NCI-H128 (cell line): ENCODE measurements at regions not wholly inside any gene's neighbourhood (a gene's known extent, or its start where the extent isn't known, plus 50 kb on each side); places are given as distances from the start of the nearest gene placed in this dataset.
"Not testable (repeated sequence)": the region's sequence is repeated elsewhere in the genome, so short reads cannot be mapped to it uniquely, and the experiment has no call there.

Source experiments
- DNase-seq: peaks from one replicate; lab custom pipeline; 2025; ENCODE audit not compliant: unreplicated experiment; lab: John Stamatoyannopoulos, UW

- DNase-seq, result not testable (repeated sequence)
Observed at GRCh38 chr13:79836121-79836520, 355.2 kb downstream of the NDFIP2 start.

- no peak for DNase-seq
Observed at GRCh38 chr13:79834876-79835275, 353.9 kb downstream of the NDFIP2 start.

GRCh38 chr13:79833991-79834390 lies 353.0 kb downstream of the NDFIP2 start:
- no peak for DNase-seq

GRCh38 chr13:79831556-79831955 lies 350.6 kb downstream of the NDFIP2 start:
- no peak for DNase-seq

GRCh38 chr13:79830945-79831344 lies 350.0 kb downstream of the NDFIP2 start:
- no peak for DNase-seq

- no peak for DNase-seq
Observed at GRCh38 chr13:79830426-79830825, 349.5 kb downstream of the NDFIP2 start.

- DNase-seq, result no peak
Observed at GRCh38 chr13:79829880-79830279, 348.9 kb downstream of the NDFIP2 start.

- no peak for DNase-seq
Observed at GRCh38 chr13:79825959-79826358, 345.0 kb downstream of the NDFIP2 start.

- no peak for DNase-seq
Observed at GRCh38 chr13:79815041-79815440, 334.1 kb downstream of the NDFIP2 start.

GRCh38 chr13:79812070-79812850 lies 331.3 kb downstream of the NDFIP2 start:
- no peak for DNase-seq

GRCh38 chr13:79811170-79811569 lies 330.2 kb downstream of the NDFIP2 start:
- DNase-seq, result no peak

GRCh38 chr13:79810669-79811068 lies 329.7 kb downstream of the NDFIP2 start:
- DNase-seq, result no peak

- DNase-seq, result no peak
Observed at GRCh38 chr13:79810018-79810417, 329.1 kb downstream of the NDFIP2 start.

GRCh38 chr13:79808475-79808874 lies 327.5 kb downstream of the NDFIP2 start:
- no peak for DNase-seq

- DNase-seq, result no peak
Observed at GRCh38 chr13:79807554-79807953, 326.6 kb downstream of the NDFIP2 start.

- no peak for DNase-seq
Observed at GRCh38 chr13:79806821-79807220, 325.9 kb downstream of the NDFIP2 start.

GRCh38 chr13:79805317-79805716 lies 324.4 kb downstream of the NDFIP2 start:
- DNase-seq, result no peak

GRCh38 chr13:79803989-79804388 lies 323.0 kb downstream of the NDFIP2 start:
- DNase-seq, result no peak

GRCh38 chr13:79803296-79803695 lies 322.3 kb downstream of the NDFIP2 start:
- DNase-seq, result no peak

- no peak for DNase-seq
Observed at GRCh38 chr13:79802389-79803085, 321.6 kb downstream of the NDFIP2 start.

GRCh38 chr13:79799059-79799867 lies 318.3 kb downstream of the NDFIP2 start:
- no peak for DNase-seq

- no peak for DNase-seq
Observed at GRCh38 chr13:79796136-79796535, 315.2 kb downstream of the NDFIP2 start.
